ENCODE measurements at regions not wholly inside any gene's neighbourhood (a gene's known extent, or its start where the extent isn't known, plus 50 kb on each side); places are given as distances from the start of the nearest gene placed in this dataset.

GRCh38 chr13:80462567-80462966 lies 121.6 kb upstream of the SPRY2 start:
- TF ChIP-seq CTCF (IDR thresholded peaks at IDR 0.05; ENCODE audit: low read depth, low read length, missing input control) (no peak), TAF1 (conservative IDR thresholded peaks at IDR 0.05) (no peak), MAX (IDR thresholded peaks at IDR 0.05) (no peak), REST (IDR thresholded peaks at IDR 0.05) (no peak), RAD21 (IDR thresholded peaks at IDR 0.05) (no peak), RXRA (IDR thresholded peaks at IDR 0.05) (no peak), EGR1 (IDR thresholded peaks at IDR 0.05; ENCODE audit: low read depth in 2 of 2) (no peak), SP1 (IDR thresholded peaks at IDR 0.05) (no peak), FOXA1 (IDR thresholded peaks at IDR 0.05) (no peak), YY1 (IDR thresholded peaks at IDR 0.05) (no peak)
